Panc1 (cell line): ENCODE measurements at regions not wholly inside any gene's neighbourhood (a gene's known extent, or its start where the extent isn't known, plus 50 kb on each side); places are given as distances from the start of the nearest gene placed in this dataset.

Source experiments
- ATAC-seq: fragments of 200-7000 bp; cut with Tn5 transposase; 2 replicates; pipeline ENCODE4 v1.9.1; 2020; ENCODE audit warnings: mild to moderate bottlenecking, moderate library complexity
- BruUV-seq: library from RNA; stranded (reverse); fragments of 400-500 nt; replicated peaks from 2 replicates; lab custom pipeline; 2021; lab: Mats Ljungman, UMichigan
- CTCF ChIA-PET: fragments of 300-600 bp; sonication (Branson Sonifier 250); formaldehyde crosslinking; loops from one replicate; lab custom pipeline; 2022; ENCODE audit warnings: antibody characterized with exemption; lab: Charles Lee
- POLR2A ChIA-PET: fragments of 300-600 bp; sonication (Branson Sonifier 250); formaldehyde crosslinking; loops from one replicate; lab custom pipeline; 2022; ENCODE audit warnings: antibody characterized with exemption; lab: Charles Lee
- DNase-seq: peaks from one replicate; pipeline ENCODE4 v3.0.0-alpha.2; 2010; ENCODE audit warnings: low read depth, low spot score
- H3K27ac ChIP-seq: 2 replicates; pipeline ENCODE4 v1.5.1; 2011; ENCODE audit warnings: mild to moderate bottlenecking, low read length, inconsistent platforms
- H3K27me3 ChIP-seq: fragments of 200-500 bp; sonication (Bioruptor generic); 2 replicates; pipeline ENCODE4 v1.6.0; 2014; ENCODE audit warnings: low read length, inconsistent platforms; ENCODE audit not compliant: control insufficient read depth, insufficient read depth
- H3K36me3 ChIP-seq: fragments of 200-500 bp; sonication (Bioruptor generic); 2 replicates; pipeline ENCODE4 v1.5.1; 2014; ENCODE audit warnings: inconsistent platforms, mild to moderate bottlenecking, low read length, moderate library complexity; ENCODE audit not compliant: control insufficient read depth, insufficient read depth
- H3K4me1 ChIP-seq: 2 replicates; pipeline ENCODE4 v1.5.1; 2011; ENCODE audit warnings: inconsistent platforms, mild to moderate bottlenecking, low read length, moderate library complexity; ENCODE audit not compliant: control insufficient read depth, insufficient read depth
- H3K4me3 ChIP-seq, 2 experiments: 2 replicates each; pipeline ENCODE4 v1.5.1; 2011 to 2012; ENCODE audit warnings: low read depth in 2 of 2, low read length in 2 of 2, mild to moderate bottlenecking in 2 of 2, inconsistent platforms in 1 of 2, moderate library complexity in 1 of 2
- H3K9me3 ChIP-seq: fragments of 200-500 bp; sonication (Bioruptor generic); 2 replicates; pipeline ENCODE4 v1.5.1; 2014; ENCODE audit warnings: low read depth, mild to moderate bottlenecking, inconsistent platforms, low read length, moderate library complexity; ENCODE audit not compliant: control insufficient read depth, insufficient read depth
- CTCF ChIP-seq: fragments of 450-650 bp; IDR thresholded peaks from 2 replicates; pipeline ENCODE4 v1.5.1; 2017; ENCODE audit warnings: mild to moderate bottlenecking
- POLR2AphosphoS5 ChIP-seq: IDR thresholded peaks from 2 replicates; pipeline ENCODE4 v1.6.1; 2012; ENCODE audit warnings: mild to moderate bottlenecking, low read depth, low read length, moderate library complexity
- REST ChIP-seq, 2 experiments: IDR thresholded peaks; 2 replicates each; pipeline ENCODE4 v1.6.1; 2011 to 2012; ENCODE audit warnings: low read depth in 2 of 2, control low read depth in 1 of 2, low read length in 1 of 2, mild to moderate bottlenecking in 1 of 2, moderate library complexity in 1 of 2; ENCODE audit not compliant: insufficient read depth in 1 of 2
- SIN3A ChIP-seq: IDR thresholded peaks from 2 replicates; pipeline ENCODE4 v1.6.1; 2012; ENCODE audit warnings: low read depth, mild to moderate bottlenecking, low read length, moderate library complexity, borderline replicate concordance; ENCODE audit not compliant: insufficient read depth
- TCF7L2 ChIP-seq: IDR thresholded peaks from 2 replicates; pipeline ENCODE4 v1.6.1; 2011; ENCODE audit warnings: mild to moderate bottlenecking, low read depth, low read length, inconsistent platforms
- in situ Hi-C: cut with HindIII; loops from 2 replicates; pipeline ENCODE4 v1.10.0; 2016; ENCODE audit warnings: low sequenced_read_pairs, low pct_unique_long_range_greater_than_20kb
- intact Hi-C: fragments of 100-400 bp; cut with micrococcal nuclease; formaldehyde crosslinking; loops from one replicate; pipeline ENCODE4 v1.10.0; 2022; ENCODE audit not compliant: unreplicated experiment

- TF ChIP-seq CTCF (no peak), POLR2AphosphoS5 (no peak), SIN3A (no peak), TCF7L2 (no peak), REST (IDR thresholded peaks at IDR 0.05; ENCODE audit: insufficient read depth in 1 of 2, low read depth in 2 of 2, low read length in 1 of 2) (no peak)
- no TSS peak for BruUV-seq
- H3K4me1 ChIP-seq, result peaks cover 8% of the 10 kb centered on the region; the same call in 1 of the 2 replicates
- no peak overlapping the region for H3K27ac ChIP-seq
- POLR2A ChIA-PET, result no interaction called here
- no peaks in the 10 kb centered on the region for H3K36me3 ChIP-seq
- CTCF ChIA-PET, result no interaction called here
- DNase-seq, result no peak
- H3K9me3 ChIP-seq, result no peaks in the 10 kb centered on the region
- in situ Hi-C loops, result no loop called here
- no peak overlapping the region for H3K4me3 ChIP-seq
- no peaks in the 10 kb centered on the region for H3K27me3 ChIP-seq
- intact Hi-C loops, result no loop called here
- ATAC-seq, result no peak
Observed at GRCh38 chr22:27476318-27476717, 325.2 kb downstream of the MN1 start.

GRCh38 chr22:27476729-27477128 lies 324.8 kb downstream of the MN1 start:
- Histone ChIP-seq H3K9me3 (no peaks in the 10 kb centered on the region), H3K27me3 (no peaks in the 10 kb centered on the region), H3K36me3 (no peaks in the 10 kb centered on the region), H3K27ac (no peak overlapping the region), H3K4me1 (peaks cover 8% of the 10 kb centered on the region; the same call in 1 of the 2 replicates), H3K4me3 (no peak overlapping the region)
- TF ChIP-seq REST (IDR thresholded peaks at IDR 0.05; ENCODE audit: insufficient read depth in 1 of 2, low read depth in 2 of 2, low read length in 1 of 2) (no peak), CTCF (no peak), TCF7L2 (no peak), POLR2AphosphoS5 (no peak), SIN3A (no peak)
- ATAC-seq (peak; percentile 55; the same call in 1 of the 2 replicates), DNase-seq (no peak)
- in situ Hi-C loops (no loop called here), intact Hi-C loops (no loop called here)
- no TSS peak for BruUV-seq
- ChIA-PET POLR2A (no interaction called here), CTCF (no interaction called here)
